BJ (cell line): ENCODE measurements at regions not wholly inside any gene's neighbourhood (a gene's known extent, or its start where the extent isn't known, plus 50 kb on each side); places are given as distances from the start of the nearest gene placed in this dataset.

Experiments used
- CTCF ChIA-PET: fragments of 350-600 bp; formaldehyde crosslinking; extraction: SDS; loops from one replicate; lab custom pipeline; 2021; ENCODE audit warnings: antibody characterized with exemption, inconsistent platforms; lab: Yijun Ruan, JAX
- POLR2A ChIA-PET: fragments of 300-600 bp; sonication (Branson Sonifier 250); formaldehyde crosslinking; extraction: SDS; loops from one replicate; lab custom pipeline; 2021; ENCODE audit warnings: antibody characterized with exemption; lab: Charles Lee
- DNase-seq: peaks from one replicate; pipeline ENCODE4 v3.0.0-alpha.2; 2011; ENCODE audit warnings: low read depth
- H3K27me3 ChIP-seq: 2 replicates; pipeline ENCODE4 v1.6.0; 2011; ENCODE audit warnings: low read length; ENCODE audit not compliant: control insufficient read depth, insufficient read depth
- H3K36me3 ChIP-seq: 2 replicates; pipeline ENCODE4 v1.5.1; 2011; ENCODE audit warnings: low read length; ENCODE audit not compliant: control insufficient read depth, insufficient read depth
- H3K4me3 ChIP-seq: 2 replicates; pipeline ENCODE4 v1.5.1; 2011; ENCODE audit warnings: low read depth, mild to moderate bottlenecking, control low read depth, low read length
- TF ChIP-seq, protein P1 (sequence below): IDR thresholded peaks from 2 replicates; pipeline ENCODE4 v1.5.1; 2011; ENCODE audit warnings: low read depth, mild to moderate bottlenecking, control low read depth, inconsistent platforms, low read length, moderate library complexity; ENCODE audit not compliant: insufficient read depth

DNA sequence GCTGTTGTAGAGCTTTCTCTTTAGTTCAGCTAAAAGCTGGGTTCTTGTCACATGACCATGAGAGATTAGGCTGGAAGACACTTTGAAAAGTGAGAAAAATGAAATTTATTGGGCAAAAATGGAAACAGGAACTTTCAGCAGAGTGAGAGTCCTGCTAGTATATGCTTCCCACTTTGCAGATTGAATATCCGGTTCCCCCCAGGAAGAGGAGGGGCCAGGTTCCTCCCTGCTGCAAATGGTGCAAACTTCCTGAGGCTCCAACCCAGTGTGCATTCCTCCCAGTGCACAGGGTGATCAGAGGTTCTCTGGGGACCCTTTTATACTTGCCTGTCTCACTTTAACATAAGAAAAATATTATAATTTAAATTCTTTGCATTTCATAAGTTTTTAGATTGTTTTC is 119.9 kb upstream of the SPIN4 start:
- ChIA-PET CTCF (no interaction called here), POLR2A (no interaction called here)
- TF ChIP-seq, protein P1, sequence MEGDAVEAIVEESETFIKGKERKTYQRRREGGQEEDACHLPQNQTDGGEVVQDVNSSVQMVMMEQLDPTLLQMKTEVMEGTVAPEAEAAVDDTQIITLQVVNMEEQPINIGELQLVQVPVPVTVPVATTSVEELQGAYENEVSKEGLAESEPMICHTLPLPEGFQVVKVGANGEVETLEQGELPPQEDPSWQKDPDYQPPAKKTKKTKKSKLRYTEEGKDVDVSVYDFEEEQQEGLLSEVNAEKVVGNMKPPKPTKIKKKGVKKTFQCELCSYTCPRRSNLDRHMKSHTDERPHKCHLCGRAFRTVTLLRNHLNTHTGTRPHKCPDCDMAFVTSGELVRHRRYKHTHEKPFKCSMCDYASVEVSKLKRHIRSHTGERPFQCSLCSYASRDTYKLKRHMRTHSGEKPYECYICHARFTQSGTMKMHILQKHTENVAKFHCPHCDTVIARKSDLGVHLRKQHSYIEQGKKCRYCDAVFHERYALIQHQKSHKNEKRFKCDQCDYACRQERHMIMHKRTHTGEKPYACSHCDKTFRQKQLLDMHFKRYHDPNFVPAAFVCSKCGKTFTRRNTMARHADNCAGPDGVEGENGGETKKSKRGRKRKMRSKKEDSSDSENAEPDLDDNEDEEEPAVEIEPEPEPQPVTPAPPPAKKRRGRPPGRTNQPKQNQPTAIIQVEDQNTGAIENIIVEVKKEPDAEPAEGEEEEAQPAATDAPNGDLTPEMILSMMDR: no peak
- DNase-seq: no peak
- H3K36me3 ChIP-seq: no peaks in the 10 kb centered on the region
- no peak overlapping the region for H3K4me3 ChIP-seq
- H3K27me3 ChIP-seq: no peaks in the 10 kb centered on the region

DNA sequence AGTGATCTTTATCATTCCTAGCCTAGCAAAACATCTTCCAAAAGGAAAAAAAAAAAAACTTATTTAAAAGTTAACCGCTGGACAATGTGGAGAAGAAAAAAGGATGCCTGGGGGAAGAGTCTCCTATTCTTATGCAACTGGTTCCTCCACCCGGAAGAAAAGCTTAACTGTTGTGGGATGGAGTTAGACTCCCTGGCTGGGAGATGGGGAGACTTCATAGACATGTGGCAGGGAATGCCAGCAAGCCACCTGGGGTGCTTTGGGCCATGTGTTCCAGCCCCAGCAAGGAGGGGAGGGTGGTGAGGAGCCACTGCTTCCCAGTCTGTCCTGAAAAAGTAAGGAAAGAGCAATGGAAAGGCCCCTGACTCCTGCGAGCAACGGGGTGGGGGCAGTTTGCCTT is 119.4 kb upstream of the SPIN4 start:
- no peak overlapping the region for H3K4me3 ChIP-seq
- ChIA-PET CTCF (interaction anchor here (0.7 kb wide), 1 partner anchor 50 kb away, joined by 3 read pairs; no protein-coding TSS in a partner anchor), POLR2A (no interaction called here)
- no peaks in the 10 kb centered on the region for H3K27me3 ChIP-seq
- TF ChIP-seq, protein P1: no peak
- H3K36me3 ChIP-seq: no peaks in the 10 kb centered on the region
- no peak for DNase-seq

DNA sequence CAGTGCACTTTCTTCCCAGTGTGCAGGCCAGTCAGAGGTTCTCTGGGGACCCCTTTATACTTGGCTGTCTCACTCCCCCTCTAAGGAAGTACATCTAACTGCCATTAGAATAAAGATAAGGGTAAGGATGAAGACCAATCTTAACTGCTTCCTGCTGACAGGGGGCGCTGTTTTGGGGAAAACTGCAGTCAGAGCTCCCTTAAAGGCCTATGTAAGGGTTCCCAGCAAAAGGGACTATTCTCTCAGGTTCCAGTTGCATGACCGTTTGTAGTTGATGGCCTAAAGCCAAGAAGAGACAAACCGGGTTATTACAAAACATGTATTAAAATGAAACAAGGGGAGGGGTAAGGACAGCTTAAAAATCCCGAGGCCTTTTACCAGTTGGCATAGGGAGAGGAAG is 115.6 kb upstream of the SPIN4 start:
- no peak for DNase-seq
- H3K36me3 ChIP-seq: no peaks in the 10 kb centered on the region
- no peaks in the 10 kb centered on the region for H3K27me3 ChIP-seq
- TF ChIP-seq, protein P1: 0 out of 2 replicates have a peak, but pooled peaks have one; percentile 4
- POLR2A ChIA-PET: no interaction called here
- H3K4me3 ChIP-seq: no peak overlapping the region
- CTCF ChIA-PET: no interaction called here

DNA sequence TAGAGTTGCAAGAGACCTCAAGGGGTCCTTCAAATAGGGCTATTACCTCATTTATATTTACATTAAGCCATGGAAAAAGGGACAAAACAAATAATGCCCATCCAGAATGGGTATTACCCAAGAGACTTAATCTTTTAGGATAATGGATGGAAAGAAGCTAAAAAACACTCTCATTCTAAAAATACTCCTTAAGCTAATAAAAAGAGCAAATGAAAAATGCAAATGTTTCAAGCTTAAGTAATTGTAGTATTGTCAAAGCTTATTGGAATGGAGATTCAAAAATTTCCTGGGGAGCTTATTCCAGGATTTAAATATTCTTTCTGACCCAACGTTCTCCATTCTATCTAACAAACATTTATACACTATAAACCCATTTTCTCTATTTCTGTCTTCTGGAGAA is 107.8 kb upstream of the SPIN4 start:
- Histone ChIP-seq H3K36me3 (no peaks in the 10 kb centered on the region), H3K4me3 (no peak overlapping the region), H3K27me3 (no peaks in the 10 kb centered on the region)
- TF ChIP-seq, protein P1: no peak
- no peak for DNase-seq
- CTCF ChIA-PET: no interaction called here
- POLR2A ChIA-PET: no interaction called here

DNA sequence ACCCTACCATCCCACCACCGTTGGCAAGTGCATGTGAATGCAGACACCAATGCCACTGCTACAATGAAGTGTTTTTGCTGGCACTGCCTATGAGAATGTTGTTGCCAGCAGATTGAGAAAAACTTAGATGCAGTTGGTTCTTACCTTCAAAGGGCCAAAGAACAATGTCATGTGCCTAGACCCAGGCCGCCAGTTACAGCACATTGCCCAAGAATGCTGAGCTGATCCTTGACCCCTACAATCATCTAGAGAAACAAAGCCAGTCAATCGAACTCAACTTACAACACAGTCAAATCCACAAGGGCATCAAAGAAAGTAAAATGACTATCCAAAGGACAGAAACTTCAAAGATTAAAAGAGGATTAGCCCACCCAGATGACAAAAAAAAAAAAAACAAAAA is 102.4 kb upstream of the SPIN4 start:
- Histone ChIP-seq H3K27me3 (no peaks in the 10 kb centered on the region), H3K4me3 (no peak overlapping the region), H3K36me3 (peaks cover 1% of the 10 kb centered on the region; the same call in 1 of the 2 replicates)
- TF ChIP-seq, protein P1: no peak
- CTCF ChIA-PET: no interaction called here
- POLR2A ChIA-PET: no interaction called here
- DNase-seq: no peak
